ENCODE measurements at regions not wholly inside any gene's neighbourhood (a gene's known extent, or its start where the extent isn't known, plus 50 kb on each side); places are given as distances from the start of the nearest gene placed in this dataset.
"Not testable (repeated sequence)": the region's sequence is repeated elsewhere in the genome, so short reads cannot be mapped to it uniquely, and the experiment has no call there.

DNA sequence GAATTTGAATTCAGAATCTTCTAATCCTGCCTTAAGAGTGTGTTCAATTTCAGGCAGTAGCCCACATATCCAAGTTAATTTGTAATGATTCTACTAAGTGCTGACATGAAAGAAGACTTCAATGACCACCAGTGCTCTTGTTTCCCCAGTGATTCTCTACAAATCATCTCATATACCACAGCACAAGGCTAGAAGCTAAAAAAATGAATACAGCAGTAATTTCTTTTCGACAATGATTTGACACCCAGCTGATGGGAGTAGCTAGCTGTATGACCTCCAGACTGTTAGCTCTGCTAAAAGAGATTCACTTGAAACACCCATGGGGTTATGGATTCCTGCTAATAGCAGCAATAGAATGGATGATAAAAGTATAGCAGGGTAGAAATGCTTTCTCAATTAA is 217.0 kb upstream of the TMEFF2 start:
- H3K4me3 ChIP-seq (ENCODE audit: low read length) = no peak overlapping the region
- TF ChIP-seq ZNF274 (IDR thresholded peaks at IDR 0.05; ENCODE audit: low read depth, low read length) = no peak

DNA sequence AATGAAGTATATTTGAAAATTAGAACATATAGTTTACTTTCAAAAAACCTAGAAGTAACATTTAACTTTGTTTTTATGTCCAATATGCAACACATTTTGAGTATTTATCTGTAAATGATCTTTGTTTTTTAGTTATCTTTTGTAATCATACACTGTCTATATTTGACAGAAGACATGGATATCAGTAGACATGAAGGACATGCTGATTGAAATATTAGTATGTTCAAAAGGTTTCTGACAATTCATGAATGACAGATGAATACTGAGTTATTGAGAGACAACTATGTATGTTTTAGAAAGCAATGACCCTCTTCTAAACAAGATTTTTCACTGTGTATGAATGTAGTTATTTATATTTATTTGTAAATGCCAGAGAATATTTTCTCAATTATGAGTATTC is 215.6 kb upstream of the TMEFF2 start:
- H3K4me3 ChIP-seq (ENCODE audit: low read length) = no peak overlapping the region
- no peak for TF ChIP-seq ZNF274 (IDR thresholded peaks at IDR 0.05; ENCODE audit: low read depth, low read length)

DNA sequence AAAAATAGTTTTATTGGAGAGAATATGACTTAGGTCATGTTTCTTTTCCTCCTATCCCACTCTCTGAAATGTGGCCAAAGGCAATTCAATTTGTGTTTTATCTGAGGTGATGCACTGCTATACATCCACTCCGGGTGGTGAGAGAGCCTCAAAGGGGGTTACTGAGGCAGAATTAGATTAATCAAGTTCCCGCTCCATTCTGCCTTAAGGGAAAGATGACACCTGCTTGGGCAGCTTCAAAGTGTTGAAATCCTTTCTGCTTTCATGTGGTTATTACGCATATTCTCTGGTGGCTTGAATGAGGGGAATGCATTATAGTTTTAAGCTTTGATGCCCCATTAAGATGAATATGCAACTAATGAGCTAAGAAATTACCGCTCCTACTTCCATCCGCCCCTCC is 213.0 kb upstream of the TMEFF2 start:
- no peak overlapping the region for H3K4me3 ChIP-seq (ENCODE audit: low read length)
- no peak for TF ChIP-seq ZNF274 (IDR thresholded peaks at IDR 0.05; ENCODE audit: low read depth, low read length)

DNA sequence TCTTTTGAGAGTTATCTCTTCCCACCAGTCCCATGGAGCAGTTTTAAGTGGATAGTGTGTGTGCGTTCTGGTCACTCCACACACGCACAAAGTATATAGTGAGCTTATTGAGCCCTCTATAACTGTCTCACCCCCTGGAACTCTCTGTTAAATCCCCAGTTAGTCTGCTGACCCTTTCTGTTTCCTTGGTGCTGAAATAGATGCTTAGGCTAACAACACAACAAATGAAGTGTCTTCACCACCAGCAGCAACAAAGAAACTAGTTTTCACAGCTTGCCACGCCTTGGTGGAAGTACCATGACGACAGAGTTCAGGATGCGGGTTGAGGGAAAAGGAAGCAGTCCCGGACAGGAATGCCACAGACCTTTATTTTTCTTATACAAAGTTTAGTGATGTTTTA is 203.5 kb upstream of the TMEFF2 start:
- TF ChIP-seq ZNF274 (IDR thresholded peaks at IDR 0.05; ENCODE audit: low read depth, low read length) = no peak
- no peak overlapping the region for H3K4me3 ChIP-seq (ENCODE audit: low read length)

DNA sequence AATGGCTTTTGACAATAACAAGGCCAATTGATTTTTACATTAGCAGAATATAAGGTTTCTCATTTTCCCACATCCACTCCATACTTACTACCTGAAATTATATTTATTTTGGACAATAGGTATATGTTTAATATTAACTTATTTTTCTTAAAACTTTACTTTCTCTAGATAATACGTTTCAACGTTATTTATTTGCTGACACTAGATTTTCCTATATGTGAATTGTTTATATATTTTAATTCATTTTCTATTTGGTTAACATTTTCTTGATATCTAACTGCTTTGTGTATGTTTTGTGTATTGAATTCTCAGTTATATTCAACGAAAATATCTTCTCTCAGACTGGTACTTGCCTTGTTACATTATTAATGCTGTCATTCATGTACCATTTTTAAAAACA is 199.9 kb upstream of the TMEFF2 start:
- TF ChIP-seq ZNF274 (IDR thresholded peaks at IDR 0.05; ENCODE audit: low read depth, low read length) = no peak
- no peak overlapping the region for H3K4me3 ChIP-seq (ENCODE audit: low read length)

DNA sequence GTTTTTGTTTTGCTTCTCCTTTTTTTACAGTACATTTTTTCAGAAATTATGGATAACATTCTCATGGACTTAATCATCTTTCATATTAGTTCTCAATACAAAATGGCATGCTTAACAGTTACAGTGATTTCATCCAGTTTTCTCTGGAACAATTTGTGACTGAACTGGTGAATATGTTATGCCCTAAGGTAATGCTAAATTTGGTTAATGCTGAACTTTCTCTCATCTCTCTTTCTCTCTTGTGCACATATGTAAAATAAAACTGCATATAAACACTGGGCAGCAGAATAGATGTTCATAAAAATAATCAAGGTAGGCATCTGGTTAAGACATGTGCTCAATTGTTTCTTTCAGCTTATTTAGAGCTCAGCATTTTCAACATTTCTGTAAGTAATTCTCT is 196.3 kb upstream of the TMEFF2 start:
- H3K4me3 ChIP-seq (ENCODE audit: low read length) = no peak overlapping the region
- no peak for TF ChIP-seq ZNF274 (IDR thresholded peaks at IDR 0.05; ENCODE audit: low read depth, low read length)

DNA sequence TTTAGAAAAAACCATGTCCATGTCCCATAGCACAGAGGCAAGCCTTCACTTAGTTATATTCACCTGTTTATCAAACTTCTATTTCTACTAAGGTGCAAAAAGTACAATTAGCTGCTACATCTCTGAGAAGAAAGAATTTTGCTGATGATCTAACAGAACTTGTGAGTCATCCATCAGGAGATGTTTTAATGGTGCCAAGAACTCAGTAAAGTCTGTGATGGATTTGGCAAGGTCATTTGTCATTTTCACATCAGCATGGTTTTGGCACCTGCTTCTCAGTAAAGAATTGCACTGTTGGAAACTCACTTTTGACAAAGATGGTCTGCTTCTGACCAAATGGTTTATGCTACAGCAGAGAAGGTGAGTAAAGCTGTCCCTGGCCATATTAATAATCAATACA is 195.7 kb upstream of the TMEFF2 start:
- no peak for TF ChIP-seq ZNF274 (IDR thresholded peaks at IDR 0.05; ENCODE audit: low read depth, low read length)
- no peak overlapping the region for H3K4me3 ChIP-seq (ENCODE audit: low read length)

DNA sequence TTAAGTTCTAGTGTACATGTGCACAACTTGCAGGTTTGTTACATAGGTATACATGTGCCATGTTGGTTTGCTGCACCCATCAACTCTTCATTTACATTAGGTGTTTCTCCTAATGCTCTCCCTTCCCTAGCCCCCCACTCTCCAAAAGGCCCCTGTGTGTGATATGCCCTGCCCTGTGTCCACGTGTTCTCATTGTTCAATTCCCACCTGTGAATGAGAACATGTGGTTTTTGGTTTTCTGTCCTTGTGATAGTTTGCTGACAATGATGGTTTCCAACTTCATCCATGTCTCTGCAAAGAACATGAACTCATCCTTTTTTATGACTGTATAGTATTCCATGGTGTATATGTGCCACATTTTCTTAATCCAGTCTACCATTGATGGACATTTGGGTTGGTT is 189.5 kb upstream of the TMEFF2 start:
- not testable (repeated sequence) for H3K4me3 ChIP-seq (ENCODE audit: low read length)

DNA sequence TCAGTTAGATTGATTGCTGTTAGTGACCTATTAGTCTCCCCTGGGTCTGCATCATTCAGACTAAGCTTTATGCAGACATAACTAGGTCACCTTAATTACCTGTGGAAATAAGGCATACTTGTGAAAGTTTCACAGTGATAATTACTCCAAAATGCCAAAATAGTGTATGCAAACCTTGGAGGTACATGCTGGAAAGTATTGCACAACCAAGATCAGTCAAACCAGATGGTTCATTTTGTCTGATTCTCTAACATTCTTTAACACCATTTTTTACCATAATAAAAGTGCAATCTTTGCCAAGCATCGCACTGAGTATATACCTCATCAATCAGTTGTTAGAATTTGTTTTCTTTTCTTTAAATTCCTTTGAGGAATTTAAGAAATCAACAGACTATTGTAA is 186.3 kb upstream of the TMEFF2 start:
- no peak overlapping the region for H3K4me3 ChIP-seq (ENCODE audit: low read length)
- no peak for TF ChIP-seq ZNF274 (IDR thresholded peaks at IDR 0.05; ENCODE audit: low read depth, low read length)

DNA sequence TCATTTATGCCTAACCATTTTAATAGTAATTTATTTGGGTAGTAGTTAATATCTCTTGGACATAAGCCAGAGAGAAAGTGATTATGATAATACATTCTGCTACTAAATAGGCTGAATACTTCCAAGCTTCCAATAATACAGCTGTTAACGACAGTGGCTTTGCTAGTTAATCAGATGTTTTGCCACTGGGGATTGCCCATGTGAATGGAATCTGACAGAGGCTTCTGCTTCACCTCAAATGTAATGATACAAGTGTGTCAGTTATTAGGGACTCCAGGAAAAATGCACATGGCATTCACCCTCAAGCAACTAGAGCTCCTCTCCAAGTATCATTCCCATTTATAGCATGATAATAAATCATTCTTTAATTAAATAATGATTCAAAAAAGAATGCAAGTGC is 185.0 kb upstream of the TMEFF2 start:
- TF ChIP-seq ZNF274 (IDR thresholded peaks at IDR 0.05; ENCODE audit: low read depth, low read length) = no peak
- H3K4me3 ChIP-seq (ENCODE audit: low read length) = no peak overlapping the region

DNA sequence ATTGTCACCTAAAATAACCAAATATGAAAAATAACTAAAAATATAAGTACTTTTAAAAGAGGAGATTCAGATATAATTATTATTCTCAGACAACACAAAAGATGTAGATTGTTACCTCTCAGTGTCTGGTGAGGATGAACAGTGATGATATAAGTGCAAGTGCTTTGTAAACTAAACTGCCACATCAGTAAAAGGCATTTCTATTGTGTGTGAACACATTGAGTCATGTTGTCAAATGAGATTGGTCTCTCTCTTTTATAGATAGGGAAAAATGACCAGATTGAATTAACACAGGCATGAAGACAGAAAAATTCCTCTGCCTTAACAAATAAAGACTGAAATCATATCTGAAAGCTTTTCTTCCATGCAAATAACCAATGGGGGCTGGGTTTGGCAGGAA is 182.4 kb upstream of the TMEFF2 start:
- no peak for TF ChIP-seq ZNF274 (IDR thresholded peaks at IDR 0.05; ENCODE audit: low read depth, low read length)
- no peak overlapping the region for H3K4me3 ChIP-seq (ENCODE audit: low read length)

DNA sequence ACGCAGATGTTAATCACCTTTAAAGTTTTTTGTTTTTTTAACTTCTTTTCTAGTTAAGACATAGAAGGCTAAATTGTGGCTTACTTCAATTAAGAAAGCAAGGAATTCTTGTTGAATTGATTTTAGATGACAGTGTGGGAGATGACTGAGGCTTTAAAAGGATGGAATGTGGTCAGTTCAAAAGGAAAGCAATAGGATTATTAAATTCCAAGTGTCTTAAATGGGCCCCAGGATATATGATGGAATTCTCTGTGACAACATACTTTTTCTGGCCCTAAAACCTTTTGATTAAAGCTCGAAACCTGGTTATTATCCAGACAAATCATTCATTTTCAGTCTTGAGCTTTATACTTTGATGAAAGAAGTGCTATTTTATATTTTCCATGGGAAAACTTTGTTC is 179.0 kb upstream of the TMEFF2 start:
- no peak for TF ChIP-seq ZNF274 (IDR thresholded peaks at IDR 0.05; ENCODE audit: low read depth, low read length)
- no peak overlapping the region for H3K4me3 ChIP-seq (ENCODE audit: low read length)

DNA sequence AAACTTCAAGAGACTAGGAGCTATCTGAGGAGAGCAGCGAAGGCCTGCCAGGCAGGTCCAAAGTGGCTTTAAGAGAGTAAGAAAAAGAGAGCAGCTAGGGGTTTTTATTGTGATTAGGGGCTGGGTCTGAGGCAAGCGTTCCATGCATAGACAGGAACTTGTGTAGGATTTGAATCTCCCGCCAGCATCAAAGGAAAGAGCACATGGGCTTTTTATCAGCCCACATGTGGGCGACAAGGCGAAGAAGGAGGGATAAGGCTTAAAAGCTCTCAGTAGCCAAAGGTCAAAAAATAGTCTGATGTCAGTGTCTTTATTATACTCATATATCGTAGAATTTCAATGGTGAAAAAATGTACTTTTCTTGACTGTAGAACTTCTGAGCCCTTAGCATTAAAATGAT is 178.5 kb upstream of the TMEFF2 start:
- no peak for TF ChIP-seq ZNF274 (IDR thresholded peaks at IDR 0.05; ENCODE audit: low read depth, low read length)
- no peak overlapping the region for H3K4me3 ChIP-seq (ENCODE audit: low read length)

DNA sequence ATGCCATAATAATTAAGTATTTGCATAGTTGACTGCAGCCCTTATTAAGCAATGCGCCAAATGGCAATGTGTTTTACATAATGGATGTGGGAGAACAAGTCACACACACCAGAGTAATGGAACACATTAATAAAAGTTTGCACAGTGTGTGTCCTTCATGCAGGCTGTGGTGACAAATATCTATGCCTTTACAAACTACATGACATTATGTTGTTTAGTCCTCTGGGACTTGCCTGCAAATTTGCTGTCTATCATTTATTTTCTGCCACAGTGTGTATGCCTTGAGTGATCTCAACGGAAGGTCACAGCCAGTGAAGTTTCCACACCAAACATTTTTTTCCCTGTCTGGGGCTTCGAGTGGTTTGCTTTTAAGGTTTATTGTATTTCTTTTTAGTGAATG is 175.2 kb upstream of the TMEFF2 start:
- no peak overlapping the region for H3K4me3 ChIP-seq (ENCODE audit: low read length)
- TF ChIP-seq ZNF274 (IDR thresholded peaks at IDR 0.05; ENCODE audit: low read depth, low read length) = no peak

DNA sequence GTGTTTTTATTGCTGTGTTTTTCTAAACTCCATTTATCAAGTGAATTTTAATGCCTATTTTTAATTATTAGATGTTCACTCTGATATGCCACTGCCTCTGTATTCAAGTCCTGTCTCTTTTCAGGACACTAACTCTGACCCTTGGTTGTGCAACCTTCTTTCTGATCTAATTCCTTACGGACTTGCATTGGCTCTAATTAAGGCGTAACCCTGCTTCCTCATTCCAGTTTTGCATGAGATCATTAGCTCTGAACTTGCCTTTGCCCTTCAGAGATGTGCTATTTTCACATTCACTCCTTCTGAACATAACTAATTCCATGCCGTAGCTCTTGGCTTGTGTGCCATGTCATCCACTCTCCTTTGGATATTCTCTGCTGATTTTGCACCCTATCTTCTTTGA is 162.5 kb upstream of the TMEFF2 start:
- no peak for TF ChIP-seq ZNF274 (IDR thresholded peaks at IDR 0.05; ENCODE audit: low read depth, low read length)
- H3K4me3 ChIP-seq (ENCODE audit: low read length) = no peak overlapping the region

DNA sequence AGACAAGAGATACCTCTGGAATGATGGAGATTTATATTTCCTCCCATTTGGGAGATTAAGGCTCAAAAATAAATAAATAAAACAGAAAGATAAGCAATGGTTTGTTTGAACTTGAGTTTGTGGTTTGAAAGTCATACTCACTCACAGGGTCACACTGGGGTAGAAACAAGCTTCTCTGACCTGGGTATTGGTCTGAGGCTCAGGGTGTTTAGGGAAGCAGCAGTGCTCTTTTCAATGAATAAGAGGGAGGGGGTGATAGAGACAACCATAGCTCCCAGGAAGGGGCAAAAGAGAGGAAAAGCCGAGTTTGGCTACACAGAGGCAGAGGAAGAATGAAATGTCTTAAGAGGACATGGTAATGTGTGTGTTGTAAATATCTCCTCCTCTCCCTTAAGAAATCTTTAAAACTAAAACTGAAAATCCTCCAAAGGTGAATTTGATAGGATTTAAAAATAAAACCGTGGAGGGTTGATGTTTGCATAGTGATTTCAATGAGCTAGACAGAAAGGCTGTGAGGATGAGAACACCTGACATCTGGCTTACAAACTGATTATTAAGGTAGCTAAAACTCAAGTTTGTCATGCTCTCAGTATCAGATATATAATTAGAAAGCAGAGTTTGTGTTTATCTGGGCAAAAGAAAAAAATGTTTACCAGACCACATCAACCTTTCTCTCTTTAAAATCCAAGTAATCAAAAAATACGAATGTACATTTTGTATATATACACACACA is 159.9 kb upstream of the TMEFF2 start:
- H3K4me3 ChIP-seq (ENCODE audit: low read length) = no peak overlapping the region
- TF ChIP-seq ZNF274 (IDR thresholded peaks at IDR 0.05; ENCODE audit: low read depth, low read length) = no peak
